HG02840 (cell line): ENCODE measurements at regions not wholly inside any gene's neighbourhood (a gene's known extent, or its start where the extent isn't known, plus 50 kb on each side); places are given as distances from the start of the nearest gene placed in this dataset.

Experiments
- ATAC-seq: cut with Tn5 transposase; IDR thresholded peaks from one replicate; pipeline ENCODE4 v1.9.1; 2021; ENCODE audit warnings: mild to moderate bottlenecking, moderate library complexity, moderate number of reproducible peaks; ENCODE audit not compliant: unreplicated experiment, low FRiP score

DNA sequence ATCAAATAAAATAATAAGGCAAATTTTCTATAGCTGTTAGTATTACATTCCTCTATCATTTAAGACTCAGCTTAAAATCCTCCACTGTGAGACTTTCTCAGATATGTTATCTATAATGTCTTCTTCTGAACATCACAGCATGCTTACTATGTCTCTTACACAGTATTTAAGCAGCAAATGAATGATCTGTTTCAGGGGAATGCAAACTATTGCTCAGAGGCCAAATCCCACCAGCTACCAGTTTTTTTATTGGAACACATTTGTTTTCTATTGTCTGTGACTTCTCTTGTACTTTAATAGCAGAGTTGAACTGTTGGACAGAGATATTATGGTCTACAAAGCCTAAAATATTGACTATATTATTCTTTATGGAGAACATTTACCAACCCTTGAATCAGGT lies 59.6 kb downstream of the C3orf38 start:
- ATAC-seq: no peak

DNA sequence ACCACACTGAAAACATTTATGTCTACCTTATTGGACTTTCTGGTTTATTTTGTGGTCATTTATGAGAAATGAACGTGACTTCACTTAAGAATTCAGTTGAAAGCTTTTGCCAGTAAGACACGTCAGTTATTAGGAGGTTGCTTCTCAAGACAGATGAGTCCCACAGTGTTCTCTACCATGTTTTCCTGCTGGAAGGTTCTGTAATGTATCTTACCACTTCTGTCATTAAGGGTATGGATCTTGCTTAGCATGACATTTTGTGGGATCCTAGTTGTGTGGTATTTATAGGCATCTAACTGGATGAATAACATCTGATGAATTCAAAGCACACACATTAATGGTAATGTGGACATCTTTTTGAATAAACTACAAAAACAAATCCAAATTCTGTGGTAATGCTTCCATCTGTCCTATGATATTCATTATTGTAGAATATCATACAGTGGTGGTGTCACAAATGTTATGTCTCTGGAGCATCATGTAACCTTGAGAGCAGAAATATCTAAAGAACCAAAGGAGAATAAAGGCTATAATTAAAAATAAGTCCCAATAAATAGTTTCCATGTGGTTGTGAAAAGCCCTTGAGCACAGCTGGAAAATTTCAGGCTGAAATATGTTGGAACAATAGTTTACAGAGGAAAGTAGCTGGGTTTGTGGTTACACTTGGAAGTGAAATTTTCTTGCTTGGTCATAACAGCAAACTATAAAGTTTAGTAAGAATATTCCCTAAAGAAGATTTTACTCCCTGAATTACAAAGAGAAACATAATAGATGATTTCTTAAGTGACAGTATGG lies 61.5 kb downstream of the C3orf38 start:
- ATAC-seq: no peak

DNA sequence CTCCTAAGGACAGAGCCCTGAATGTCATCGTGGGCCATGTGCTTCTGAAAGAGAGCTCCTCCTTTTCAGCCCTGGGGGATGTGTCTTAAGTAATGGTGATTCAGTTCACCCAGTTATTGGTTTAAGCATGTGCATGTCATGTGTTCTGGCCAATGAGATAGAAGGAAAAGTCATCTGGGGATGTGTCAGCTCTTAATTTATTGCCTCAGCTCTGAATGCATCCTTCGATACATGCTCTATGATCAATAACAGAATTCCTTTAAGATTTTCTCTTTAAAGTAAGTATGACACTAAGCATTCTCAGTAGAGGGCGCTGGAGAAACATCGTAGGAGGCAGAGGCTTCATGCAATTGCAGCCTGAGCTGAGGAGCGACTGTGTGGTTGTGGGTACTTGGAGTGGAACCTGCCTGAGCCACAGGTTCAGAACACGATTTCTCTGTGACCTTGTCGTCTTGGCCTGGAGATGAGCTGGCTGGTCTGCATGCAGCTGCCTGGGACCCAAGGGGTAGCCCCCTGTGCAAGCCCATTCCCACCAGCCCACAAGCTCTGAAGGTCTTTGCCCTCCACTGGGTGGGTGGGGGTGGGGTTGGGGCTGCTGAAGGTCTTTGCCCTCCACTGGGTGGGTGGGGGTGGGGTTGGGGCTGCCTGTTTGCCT lies 69.5 kb downstream of the C3orf38 start:
- peak; percentile 75 for ATAC-seq

DNA sequence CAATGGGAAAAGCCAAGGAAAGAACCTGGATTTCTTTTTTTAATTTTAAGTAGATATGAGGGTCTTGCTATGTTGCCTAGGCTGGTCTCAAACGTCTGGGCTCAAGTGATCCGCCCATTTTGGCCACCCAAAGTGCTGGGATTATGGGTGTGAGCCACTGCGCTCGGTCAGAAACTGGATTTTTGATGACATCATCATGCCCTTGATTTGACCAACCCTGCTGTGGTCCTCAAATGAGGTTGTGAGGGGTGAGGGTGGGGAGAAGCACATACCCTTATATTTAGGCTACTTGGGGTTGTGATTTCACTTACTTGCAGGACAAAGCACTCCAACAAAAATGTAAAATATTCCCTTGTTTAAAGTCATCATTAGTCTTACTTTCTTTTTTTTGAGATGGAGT lies 70.4 kb downstream of the C3orf38 start:
- no peak for ATAC-seq

DNA sequence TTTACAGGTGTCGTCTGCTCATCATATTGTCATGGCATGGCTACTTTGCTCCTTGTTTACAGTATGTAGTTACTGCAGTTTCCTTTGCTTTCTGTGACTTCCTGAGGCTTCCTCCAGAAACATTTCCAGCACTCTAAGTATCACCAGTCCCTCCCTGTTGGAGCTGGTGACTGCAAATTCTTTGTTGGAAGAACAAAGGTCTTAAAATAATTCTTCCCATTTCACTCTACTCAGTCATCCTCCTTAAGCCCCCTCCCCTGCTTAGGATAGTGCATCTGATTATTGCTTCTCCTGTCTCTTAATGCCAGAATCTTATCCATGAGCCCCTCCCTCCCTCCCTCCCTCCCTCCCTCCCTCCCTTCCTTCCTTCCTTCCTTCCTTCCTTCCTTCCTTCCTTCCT lies 72.0 kb downstream of the C3orf38 start:
- ATAC-seq: no peak

DNA sequence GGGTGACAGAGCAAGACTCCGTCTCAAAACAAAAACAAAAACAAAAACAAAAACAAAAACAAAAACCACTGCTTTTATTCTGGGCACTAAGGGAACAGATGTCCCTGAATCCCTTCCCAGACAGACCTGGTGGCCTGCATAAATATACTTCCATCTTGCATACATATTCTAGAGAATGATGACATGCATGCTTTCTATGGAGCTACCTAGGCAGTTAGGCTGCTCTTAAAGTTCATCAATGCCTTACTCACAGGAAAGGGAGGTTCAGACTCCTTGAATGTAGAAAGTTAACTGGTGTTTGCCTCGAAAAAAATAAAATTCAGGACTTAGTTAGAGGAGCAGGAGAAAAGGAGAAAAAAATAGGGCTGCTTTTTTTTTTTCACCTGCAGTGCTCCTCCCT lies 72.6 kb downstream of the C3orf38 start:
- no peak for ATAC-seq

DNA sequence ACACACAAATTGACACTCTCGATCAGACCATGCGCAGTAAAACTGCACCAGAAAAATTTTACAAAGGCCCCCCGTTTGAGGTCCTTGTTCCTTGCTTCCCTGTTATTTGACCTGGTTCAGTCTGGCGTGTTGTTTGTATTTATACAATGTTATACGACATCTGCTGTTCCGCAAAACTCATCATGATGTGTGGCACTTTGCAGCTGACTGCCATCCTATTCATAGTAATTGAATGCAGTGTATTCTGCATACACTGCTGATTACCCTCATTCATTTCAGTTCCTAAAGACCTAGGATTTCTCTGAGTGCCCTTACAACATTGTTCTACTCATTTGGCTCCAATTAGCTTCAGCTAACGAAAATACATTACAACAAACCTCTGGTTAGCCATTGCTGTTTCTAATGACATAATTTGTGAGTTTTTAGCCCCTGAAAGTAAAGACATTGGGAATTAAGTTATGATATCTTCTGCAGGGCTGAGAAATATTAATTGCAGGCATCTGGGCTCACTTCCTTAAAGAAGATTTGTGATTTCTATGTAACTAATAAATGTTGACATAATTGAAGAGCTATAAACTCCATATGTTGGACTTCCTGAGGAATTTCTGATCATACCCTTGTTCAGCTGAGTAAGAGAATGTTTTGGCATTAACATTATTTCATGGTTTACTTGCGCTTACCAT lies 75.7 kb downstream of the C3orf38 start:
- ATAC-seq: no peak

DNA sequence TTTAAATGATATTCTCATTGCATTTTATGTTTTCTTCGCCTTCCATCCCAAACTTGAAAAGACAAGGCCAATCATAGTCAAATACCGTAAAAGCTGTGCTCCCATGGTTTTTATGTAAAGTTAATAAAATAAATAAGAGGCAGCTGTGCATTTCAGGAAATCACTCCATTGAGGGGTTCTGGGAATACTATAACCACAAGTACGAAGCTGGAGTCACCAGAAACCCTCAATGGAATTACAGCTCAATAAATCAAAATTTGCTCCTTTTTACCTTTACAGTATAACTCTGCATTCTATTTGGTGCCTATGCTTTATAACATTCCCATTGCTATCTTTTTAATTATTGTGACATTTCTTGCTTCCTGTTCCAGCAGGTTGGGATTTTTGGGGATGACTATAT lies 77.2 kb downstream of the C3orf38 start:
- no peak for ATAC-seq

DNA sequence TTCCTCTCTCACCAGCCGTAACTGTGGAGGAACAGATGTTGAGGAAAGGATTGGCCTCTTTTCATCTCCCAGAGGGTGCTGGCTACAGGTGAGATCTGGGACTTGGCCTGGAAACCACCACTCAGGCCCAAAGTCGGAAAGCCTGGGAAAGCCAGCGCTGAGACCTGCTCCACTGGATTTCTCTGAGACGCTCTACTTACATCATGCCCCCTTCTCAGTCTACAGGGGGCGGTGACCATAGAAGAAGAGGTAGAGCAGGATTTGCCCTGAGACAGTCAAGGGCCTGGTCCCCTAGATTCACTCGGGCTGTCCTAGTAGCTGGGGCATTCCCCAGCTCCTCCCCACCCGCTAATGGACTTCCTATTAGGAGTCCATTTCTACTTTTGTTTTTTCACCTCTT lies 80.9 kb downstream of the C3orf38 start:
- ATAC-seq: no peak

DNA sequence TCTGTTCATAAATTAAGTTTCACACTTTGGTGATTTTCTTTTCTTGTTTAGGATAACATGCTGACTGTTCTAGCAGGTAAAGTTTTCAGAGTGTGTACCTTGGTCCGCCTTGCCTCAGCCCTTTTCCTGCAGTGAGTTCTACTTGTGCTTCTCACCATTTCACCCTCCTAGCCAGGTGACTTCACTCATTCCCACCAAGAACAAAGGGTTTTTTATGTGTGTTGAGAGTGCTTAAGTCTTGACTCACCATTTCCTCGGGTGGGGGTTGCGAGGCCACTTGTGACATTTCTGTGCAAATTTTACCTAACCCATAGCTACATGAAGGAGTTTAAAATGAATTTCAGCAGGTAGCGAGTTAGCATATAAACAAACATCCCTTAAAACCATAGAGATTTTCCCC lies 81.4 kb downstream of the C3orf38 start:
- no peak for ATAC-seq

DNA sequence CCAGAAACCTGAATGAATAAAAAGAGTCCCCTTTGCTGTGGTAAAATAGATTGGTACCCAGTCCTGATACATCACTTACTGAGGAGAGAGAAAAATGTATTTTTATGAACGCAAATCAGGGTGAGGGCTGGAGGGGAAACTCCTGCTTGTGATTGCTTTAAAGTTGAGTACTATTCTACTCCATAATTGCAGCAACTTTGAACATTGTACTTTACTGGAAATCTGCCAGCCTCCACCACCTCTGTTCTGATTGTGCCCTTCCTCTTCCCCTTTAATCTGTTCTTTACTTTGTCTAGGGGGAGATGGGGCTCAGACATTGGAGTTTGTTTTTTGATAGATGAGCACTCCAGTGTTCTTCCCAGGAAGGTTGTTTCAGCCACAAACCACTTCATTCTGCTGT lies 81.9 kb downstream of the C3orf38 start:
- ATAC-seq: no peak

DNA sequence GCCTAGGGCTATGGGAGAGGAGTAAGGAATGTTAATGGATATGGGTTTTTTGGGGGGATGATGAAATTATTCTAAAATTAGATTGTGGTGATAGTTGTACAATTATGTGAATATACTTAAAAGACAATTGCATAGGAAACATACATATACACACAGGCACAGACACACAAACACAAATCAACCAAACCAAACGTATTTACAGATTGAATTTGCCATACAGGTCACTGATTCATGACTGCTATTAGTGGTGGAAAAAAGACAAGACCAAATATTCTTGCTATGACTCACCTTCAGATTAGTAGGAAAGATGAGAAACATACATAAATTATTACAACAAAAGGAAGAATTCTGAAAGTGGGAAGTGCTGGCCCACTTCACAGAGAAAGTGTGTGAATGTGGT lies 85.3 kb downstream of the C3orf38 start:
- no peak for ATAC-seq

DNA sequence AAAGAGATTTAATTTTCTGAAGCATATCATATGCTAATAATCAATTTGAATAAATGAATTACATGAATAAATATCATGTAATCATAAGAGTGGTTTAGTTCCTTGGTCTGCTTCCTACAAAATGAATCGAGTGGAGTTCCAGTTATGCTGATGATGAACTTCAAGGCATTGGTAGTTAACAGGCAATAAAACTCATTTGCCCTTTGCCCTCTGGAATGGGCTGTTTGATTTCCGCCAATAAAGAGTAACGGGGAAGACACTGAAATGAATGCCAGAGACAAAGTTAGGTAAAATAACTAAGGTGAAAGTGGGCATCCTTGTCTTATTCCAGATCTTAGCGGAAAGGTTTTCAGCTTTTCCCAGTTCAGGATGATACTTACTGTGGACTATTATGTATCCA lies 90.1 kb downstream of the C3orf38 start:
- no peak for ATAC-seq

DNA sequence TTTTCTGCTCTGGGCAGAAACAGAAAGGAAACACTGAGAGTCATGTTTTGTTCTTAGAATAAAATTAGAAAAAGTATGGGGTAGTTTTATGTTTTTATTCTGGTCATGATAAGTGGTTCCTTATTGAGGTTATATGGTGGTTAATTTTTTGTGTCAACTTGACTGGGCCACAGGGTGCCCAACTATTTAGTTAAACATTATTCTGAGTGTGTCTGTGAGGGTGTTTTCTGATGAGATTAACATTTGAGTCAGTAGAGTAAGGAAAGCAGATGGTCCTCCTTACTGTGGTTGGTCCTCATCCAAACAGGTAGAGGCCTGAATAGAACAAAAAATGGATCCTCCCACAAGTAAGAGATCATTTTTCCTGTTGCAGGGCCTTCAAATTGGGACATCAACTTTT lies 98.9 kb downstream of the C3orf38 start:
- no peak for ATAC-seq

DNA sequence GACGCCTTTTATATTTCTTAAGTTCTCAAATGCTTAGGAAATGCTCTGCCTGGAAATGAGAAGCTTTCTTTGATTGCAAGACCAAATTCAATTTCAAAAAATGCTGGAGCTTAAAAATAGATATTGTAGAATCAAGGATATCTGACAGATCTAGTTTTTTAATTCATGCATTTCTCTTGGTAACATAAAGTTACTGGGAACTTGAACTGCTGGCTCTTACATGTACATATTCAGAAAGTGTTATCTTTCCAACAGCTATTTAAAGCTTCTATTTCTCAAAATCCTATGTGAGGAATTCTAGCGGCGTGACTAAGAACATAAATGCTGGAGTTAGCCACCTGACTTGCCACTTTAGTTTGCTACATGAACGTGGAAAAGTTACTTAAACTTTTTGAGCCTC lies 109.3 kb downstream of the C3orf38 start:
- no peak for ATAC-seq

DNA sequence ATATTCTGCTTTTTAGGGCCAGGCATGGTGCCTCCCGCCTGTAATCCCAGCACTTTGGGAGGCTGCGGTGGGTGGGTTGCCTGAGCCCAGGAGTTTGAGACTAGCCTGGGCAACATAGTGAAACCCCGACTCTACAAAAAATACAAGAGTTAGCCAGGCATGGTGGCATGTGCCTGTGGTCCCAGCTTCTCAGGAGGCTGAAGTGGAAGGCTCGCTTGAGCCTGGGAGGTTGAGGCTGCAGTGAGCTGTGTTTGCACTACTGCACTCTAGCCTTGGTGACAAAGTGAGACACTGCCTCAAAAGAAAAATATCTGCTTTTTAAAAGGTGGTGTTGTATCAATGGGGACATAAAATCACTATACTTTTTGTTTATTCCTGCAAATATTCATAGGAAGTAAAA lies 112.8 kb downstream of the C3orf38 start:
- no peak for ATAC-seq

DNA sequence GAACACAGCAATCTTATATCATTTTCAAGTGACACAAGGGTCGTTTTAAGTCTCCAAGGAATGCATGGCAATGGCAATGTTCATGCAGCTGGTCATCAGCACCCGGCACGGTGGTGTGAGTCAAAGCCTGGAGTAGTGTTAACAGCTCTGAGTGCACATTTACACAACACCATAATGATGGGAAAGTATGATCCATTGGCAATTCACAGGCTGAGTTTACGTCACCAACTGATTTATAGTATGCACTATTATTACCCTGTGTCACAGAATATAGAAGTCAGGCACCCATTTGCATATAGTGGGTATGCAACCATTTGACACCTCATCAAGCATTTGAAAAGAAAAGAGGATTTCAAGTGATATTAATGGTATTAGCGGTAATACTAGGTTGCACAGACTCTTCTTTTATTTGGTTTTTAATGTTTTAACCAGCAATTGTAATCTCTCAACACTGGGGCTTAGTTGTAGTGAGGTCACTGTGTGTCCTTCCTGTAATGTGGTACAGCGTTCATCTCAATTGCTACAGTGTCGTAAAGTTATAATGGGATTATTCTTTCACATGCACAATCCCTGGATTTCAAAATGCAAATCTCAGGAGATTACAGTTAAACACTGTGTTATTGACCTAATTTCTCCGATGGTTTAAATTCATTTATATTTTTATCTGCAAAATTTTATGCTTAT lies 113.8 kb downstream of the C3orf38 start:
- no peak for ATAC-seq

DNA sequence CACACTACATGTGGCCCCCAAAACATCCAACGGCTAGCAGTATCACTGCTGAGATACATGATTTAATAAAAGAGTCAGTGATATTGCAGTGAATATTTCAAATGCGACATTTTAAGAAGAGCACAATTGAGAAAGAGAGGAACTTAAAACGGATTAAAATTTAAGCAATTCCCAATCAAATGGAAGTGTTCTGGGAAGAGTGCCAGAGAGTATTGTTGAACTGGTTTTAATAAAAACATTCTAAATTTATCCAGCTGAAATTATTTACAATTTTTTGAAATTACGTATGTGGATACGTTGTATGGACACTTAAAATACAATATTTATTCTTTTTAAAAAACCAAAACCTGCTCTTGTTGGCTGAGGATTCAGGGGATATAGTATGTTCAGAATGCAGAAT lies 117.7 kb downstream of the C3orf38 start:
- no peak for ATAC-seq

DNA sequence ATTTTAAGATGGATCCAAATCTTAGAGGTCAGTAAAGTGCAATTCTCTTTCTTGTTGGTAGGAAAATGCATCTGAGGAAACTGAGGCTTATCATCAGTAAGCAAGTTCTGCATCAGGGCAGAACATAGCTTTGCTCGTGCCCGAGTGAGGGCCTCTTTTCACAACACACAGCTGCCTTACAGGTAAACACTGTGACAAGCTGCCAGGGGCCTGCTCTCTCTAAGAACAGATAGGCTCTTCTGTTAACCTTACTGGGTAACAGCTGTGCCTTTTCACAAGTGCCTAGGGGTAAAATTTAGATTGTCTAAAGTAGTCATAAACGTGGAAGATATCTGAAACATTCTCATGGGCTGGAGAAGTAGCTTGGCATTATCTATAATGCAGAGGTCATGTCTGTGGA lies 118.1 kb downstream of the C3orf38 start:
- ATAC-seq: no peak

DNA sequence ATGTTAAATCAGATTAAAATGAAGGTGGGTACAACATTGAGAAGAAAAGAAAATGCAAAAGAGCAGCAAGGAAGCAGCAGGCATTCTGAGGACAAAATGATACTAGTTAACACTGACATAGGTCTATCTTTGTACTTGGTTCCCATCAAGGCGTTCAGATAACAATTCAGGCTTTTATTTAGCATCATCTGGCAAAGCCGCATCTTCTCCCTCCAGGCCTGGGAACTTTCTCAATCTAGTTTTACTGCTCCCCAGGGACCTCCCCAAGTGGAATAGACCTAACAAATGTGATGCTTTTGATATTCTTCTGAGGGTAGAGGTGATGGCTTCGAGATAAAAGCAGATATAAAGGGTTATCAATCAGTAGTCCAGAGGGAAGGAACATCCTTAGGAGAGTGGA lies 130.6 kb downstream of the C3orf38 start:
- ATAC-seq: no peak

DNA sequence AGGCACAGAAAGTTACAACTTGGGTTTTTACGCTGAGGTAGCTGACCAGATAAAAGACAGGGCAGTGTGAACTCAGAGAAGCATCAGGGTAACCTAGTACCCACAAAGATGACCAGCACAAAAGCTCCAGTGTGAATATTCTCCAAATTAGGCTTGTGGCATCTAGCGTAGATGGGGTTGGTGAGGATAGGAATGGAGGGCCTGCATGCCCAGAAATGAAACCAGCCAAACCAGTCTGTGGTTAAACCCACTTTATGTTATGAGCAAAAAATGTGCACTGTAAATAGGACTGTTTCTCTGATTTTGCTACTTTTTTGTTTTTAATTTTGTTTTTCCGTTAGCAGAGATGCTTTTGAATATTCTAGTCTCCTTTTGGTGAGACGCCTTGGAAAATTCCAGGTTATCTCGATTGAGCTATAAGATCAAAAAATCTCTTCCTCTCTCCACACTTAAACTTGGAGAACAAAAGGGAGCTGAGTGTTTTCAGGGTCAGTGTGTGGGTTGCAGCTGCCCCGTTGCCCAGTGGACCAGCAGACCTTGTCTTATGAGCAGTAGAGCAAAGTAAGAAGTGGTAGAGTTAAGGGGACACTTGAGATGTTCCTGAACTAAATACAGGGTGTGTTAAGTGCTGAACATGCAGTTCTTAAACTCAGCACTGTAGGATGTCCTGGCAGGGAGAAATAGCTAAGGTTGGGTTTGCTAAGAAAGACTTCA lies 132.9 kb downstream of the C3orf38 start:
- no peak for ATAC-seq
